Type B pancreatic cell (in vitro differentiated cells): ENCODE measurements at regions not wholly inside any gene's neighbourhood (a gene's known extent, or its start where the extent isn't known, plus 50 kb on each side); places are given as distances from the start of the nearest gene placed in this dataset.

Source experiments
- DNase-seq: peaks from one replicate; pipeline ENCODE4 v3.0.0; 2021; ENCODE audit warnings: mixed read lengths; ENCODE audit not compliant: unreplicated experiment; ENCODE audit errors: extremely low spot score
- H3K27ac Mint-ChIP-seq: 2 replicates; pipeline ENCODE4 v1.8.0; 2021; ENCODE audit warnings: mild to moderate bottlenecking, mixed read lengths
- H3K27me3 Mint-ChIP-seq: 2 replicates; pipeline ENCODE4 v1.8.0; 2021; ENCODE audit warnings: mixed read lengths
- H3K36me3 Mint-ChIP-seq: 2 replicates; pipeline ENCODE4 v1.8.0; 2021; ENCODE audit warnings: mixed read lengths
- H3K4me1 Mint-ChIP-seq: one replicate; pipeline ENCODE4 v1.8.0; 2021; ENCODE audit warnings: mixed read lengths; ENCODE audit not compliant: unreplicated experiment
- H3K4me3 Mint-ChIP-seq: 2 replicates; pipeline ENCODE4 v1.8.0; 2021; ENCODE audit warnings: mild to moderate bottlenecking, mixed read lengths
- H3K9me3 Mint-ChIP-seq: 2 replicates; pipeline ENCODE4 v1.8.0; 2021; ENCODE audit warnings: mixed read lengths
- TF ChIP-seq, protein P1 (sequence below): fragments of 200-600 bp; sonication (generic); conservative IDR thresholded peaks from 2 replicates; pipeline ENCODE4 v1.5.0; 2021; ENCODE audit warnings: antibody characterized with exemption, mild to moderate bottlenecking

DNA sequence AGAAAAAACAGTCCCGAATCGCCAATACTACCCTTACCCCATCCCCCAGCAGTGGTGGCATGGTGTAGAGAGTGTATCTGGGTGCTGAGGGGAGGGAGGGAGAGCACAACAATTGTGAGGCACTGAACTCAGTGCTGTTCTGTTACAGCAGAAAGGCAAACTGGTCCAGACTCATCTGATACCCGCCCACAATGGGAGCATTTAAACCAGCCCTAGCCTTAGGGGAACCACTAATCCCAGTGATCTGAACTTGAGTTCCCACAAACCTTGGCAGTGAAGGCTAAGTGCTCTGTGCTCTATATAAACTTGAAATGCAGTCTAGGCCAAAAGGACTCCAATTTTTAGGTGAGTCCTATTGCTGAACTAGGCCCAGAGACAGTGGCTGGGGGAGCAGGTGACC, 666.4 kb upstream of the PTCHD4 start:
- Mint-ChIP-seq H3K27me3 (no peaks in the 10 kb centered on the region), H3K27ac (no peak overlapping the region), H3K4me3 (no peak overlapping the region), H3K4me1 (no peaks in the 10 kb centered on the region), H3K9me3 (no peaks in the 10 kb centered on the region), H3K36me3 (no peaks in the 10 kb centered on the region)
- TF ChIP-seq, protein P1, sequence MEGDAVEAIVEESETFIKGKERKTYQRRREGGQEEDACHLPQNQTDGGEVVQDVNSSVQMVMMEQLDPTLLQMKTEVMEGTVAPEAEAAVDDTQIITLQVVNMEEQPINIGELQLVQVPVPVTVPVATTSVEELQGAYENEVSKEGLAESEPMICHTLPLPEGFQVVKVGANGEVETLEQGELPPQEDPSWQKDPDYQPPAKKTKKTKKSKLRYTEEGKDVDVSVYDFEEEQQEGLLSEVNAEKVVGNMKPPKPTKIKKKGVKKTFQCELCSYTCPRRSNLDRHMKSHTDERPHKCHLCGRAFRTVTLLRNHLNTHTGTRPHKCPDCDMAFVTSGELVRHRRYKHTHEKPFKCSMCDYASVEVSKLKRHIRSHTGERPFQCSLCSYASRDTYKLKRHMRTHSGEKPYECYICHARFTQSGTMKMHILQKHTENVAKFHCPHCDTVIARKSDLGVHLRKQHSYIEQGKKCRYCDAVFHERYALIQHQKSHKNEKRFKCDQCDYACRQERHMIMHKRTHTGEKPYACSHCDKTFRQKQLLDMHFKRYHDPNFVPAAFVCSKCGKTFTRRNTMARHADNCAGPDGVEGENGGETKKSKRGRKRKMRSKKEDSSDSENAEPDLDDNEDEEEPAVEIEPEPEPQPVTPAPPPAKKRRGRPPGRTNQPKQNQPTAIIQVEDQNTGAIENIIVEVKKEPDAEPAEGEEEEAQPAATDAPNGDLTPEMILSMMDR, result no peak
- DNase-seq, result no peak

DNA sequence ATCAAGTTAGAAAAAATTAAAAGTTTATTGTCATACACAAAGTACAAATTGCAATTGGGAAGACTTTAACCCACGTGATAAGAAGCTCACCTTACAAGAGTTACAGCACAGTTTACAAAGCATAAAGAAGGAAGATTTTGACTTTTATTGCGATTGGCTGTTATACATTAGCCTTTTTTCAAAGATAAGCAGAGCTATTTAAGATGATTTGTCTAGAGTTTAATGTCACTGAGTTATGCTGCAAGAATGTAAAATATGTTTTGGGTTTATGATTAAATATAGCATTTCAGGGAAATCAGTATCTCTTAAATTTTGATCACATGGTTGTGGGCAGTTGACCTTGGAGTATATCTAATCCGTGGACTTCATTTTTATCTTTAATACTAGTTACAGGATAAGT, 664.2 kb upstream of the PTCHD4 start:
- Mint-ChIP-seq H3K9me3 (no peaks in the 10 kb centered on the region), H3K27ac (no peak overlapping the region), H3K27me3 (no peaks in the 10 kb centered on the region), H3K4me3 (no peak overlapping the region), H3K36me3 (no peaks in the 10 kb centered on the region), H3K4me1 (no peaks in the 10 kb centered on the region)
- no peak for DNase-seq
- TF ChIP-seq, protein P1, result no peak

DNA sequence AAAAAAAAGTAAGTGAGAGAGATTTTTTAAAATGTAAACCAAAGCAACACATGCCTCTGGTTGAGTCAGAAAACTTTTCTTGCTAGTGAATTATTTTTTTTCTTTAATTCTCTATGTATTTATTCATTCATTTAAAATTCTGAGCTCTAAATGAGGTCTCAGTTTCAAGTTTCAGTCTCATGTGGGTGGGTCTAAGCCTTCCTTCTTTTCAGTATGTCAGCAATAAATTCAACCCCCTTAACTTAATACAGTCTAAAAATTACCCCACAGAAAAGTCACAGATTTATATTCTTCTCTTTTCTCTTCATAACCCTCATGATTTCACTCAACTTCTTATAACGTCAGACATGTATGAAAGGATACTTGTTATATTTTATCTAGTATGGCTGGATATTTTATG, 663.3 kb upstream of the PTCHD4 start:
- Mint-ChIP-seq H3K4me1 (no peaks in the 10 kb centered on the region), H3K9me3 (no peaks in the 10 kb centered on the region), H3K27ac (no peak overlapping the region), H3K27me3 (no peaks in the 10 kb centered on the region), H3K36me3 (no peaks in the 10 kb centered on the region), H3K4me3 (no peak overlapping the region)
- TF ChIP-seq, protein P1, result no peak
- DNase-seq, result no peak

DNA sequence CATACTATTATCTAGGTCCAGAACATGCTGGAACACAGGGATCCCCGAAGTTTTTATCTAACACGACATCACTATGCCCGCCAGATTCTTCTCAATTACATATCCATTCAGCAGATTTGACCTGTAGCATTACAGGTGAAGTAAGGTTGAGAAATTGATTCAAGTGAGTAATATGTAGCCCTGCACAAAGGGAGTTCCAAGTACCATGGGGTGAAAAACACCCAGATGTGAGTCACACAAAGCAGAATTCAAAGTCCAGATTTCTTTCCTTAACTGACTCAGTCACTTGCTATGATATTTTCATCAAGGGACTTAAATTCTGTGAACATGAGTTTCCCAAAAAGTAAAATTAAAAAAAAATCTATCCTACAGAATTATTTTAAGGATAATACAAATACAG, 655.4 kb upstream of the PTCHD4 start:
- Mint-ChIP-seq H3K27ac (no peak overlapping the region), H3K4me3 (no peak overlapping the region), H3K36me3 (no peaks in the 10 kb centered on the region), H3K4me1 (peaks cover 13% of the 10 kb centered on the region), H3K27me3 (peaks cover 3% of the 10 kb centered on the region), H3K9me3 (no peaks in the 10 kb centered on the region)
- DNase-seq, result no peak
- TF ChIP-seq, protein P1, result no peak

DNA sequence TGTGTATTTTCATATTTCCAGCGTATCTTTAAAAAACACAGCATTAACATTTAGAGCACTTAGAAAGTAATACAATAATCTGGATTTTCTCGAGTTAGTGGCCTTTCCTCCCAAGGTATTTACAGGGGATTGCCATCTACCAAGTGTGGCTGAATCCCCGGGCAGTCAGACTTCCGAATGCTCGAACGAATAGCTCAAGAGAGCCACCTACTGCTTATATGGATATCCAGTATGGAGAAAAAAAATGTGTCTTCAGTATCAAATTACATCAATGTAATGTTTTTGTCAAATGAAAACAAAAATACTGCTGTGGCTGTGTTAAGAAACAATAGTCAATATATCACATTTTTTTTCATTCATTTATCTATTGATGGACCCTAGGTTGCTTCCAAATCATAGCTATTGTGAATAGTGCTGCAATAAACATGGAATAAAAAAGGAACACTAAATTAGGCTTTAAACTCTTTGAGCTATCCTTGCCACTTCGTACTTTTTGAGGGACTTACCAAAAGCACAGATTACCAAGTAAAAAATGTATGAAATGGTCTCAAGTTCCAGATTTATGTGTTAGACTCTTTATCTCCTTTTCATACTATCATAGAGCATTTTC, 654.5 kb upstream of the PTCHD4 start:
- no peak for DNase-seq
- Mint-ChIP-seq H3K27ac (no peak overlapping the region), H3K27me3 (peaks cover 3% of the 10 kb centered on the region), H3K36me3 (no peaks in the 10 kb centered on the region), H3K9me3 (no peaks in the 10 kb centered on the region), H3K4me3 (no peak overlapping the region), H3K4me1 (peaks cover 13% of the 10 kb centered on the region)
- TF ChIP-seq, protein P1, result peak; percentile 83
